CD14-positive monocyte (primary cell): ENCODE measurements at regions not wholly inside any gene's neighbourhood (a gene's known extent, or its start where the extent isn't known, plus 50 kb on each side); places are given as distances from the start of the nearest gene placed in this dataset.

ENCODE experiments used
- DNase-seq, 3 donors: peaks; one replicate each; pipeline ENCODE4 v3.0.0-alpha.2; 2011 to 2022
- H2AFZ ChIP-seq: 2 replicates; pipeline ENCODE4 v1.6.0; 2012; ENCODE audit warnings: mild to moderate bottlenecking, low read depth, low read length, inconsistent platforms; ENCODE audit not compliant: insufficient read depth, poor library complexity, severe bottlenecking
- H3K27ac ChIP-seq, 2 donors: 1 replicate in 1 of 2; 2 replicates in 1 of 2; pipeline ENCODE4 v1.5.1; 2012 to 2013; ENCODE audit warnings: low read length in 2 of 2, control low read depth in 1 of 2, inconsistent platforms in 1 of 2, low read depth in 1 of 2, mild to moderate bottlenecking in 1 of 2
- H3K27me3 ChIP-seq, 2 donors: one replicate each; pipeline versions ENCODE4 v1.6.0 to v1.6.1; 2011 to 2013; ENCODE audit warnings: low read length in 2 of 2; ENCODE audit not compliant: control insufficient read depth in 2 of 2, insufficient read depth in 2 of 2
- H3K36me3 ChIP-seq, 2 donors: replicated peaks in 1 of 2; 1 replicate in 1 of 2; 2 replicates in 1 of 2; pipeline versions ENCODE4 v1.5.1 to v1.6.1; 2012 to 2013; ENCODE audit warnings: low read length in 2 of 2, control low read depth in 1 of 2, inconsistent platforms in 1 of 2, mild to moderate bottlenecking in 1 of 2; ENCODE audit not compliant: insufficient read depth in 2 of 2, control insufficient read depth in 1 of 2
- H3K4me1 ChIP-seq, 2 donors: 1 replicate in 1 of 2; 2 replicates in 1 of 2; pipeline versions ENCODE4 v1.5.1 to v1.6.1; 2012 to 2013; ENCODE audit warnings: low read length in 2 of 2, control low read depth in 1 of 2, inconsistent platforms in 1 of 2, mild to moderate bottlenecking in 1 of 2, moderate library complexity in 1 of 2; ENCODE audit not compliant: insufficient read depth in 2 of 2, control insufficient read depth in 1 of 2
- H3K4me2 ChIP-seq: replicated peaks from 2 replicates; pipeline ENCODE3; 2012; ENCODE audit warnings: low read length, moderate library complexity, mild to moderate bottlenecking; ENCODE audit not compliant: poor library complexity, severe bottlenecking; ENCODE audit errors: extremely low read depth
- H3K4me3 ChIP-seq, 3 experiments: fragments of 200-600 bp in 1 of 3; sonication (generic) in 1 of 3; replicated peaks in 1 of 3; 1 replicate in 2 of 3; 2 replicates in 1 of 3; pipeline ENCODE4 v1.5.1; 2011 to 2013; ENCODE audit warnings: low read length in 3 of 3, mild to moderate bottlenecking in 3 of 3, control low read depth in 2 of 3, low read depth in 2 of 3, inconsistent platforms in 1 of 3, moderate library complexity in 1 of 3
- H3K79me2 ChIP-seq: 2 replicates; pipeline ENCODE4 v1.6.0; 2012; ENCODE audit warnings: mild to moderate bottlenecking, control low read depth, inconsistent platforms, low read length, moderate library complexity; ENCODE audit not compliant: insufficient read depth
- H3K9ac ChIP-seq: 2 replicates; pipeline ENCODE4 v1.6.0; 2017; ENCODE audit warnings: low read length, mild to moderate bottlenecking; ENCODE audit not compliant: insufficient read depth, poor library complexity, severe bottlenecking
- H3K9me3 ChIP-seq, 2 donors: replicated peaks in 1 of 2; 1 replicate in 1 of 2; 2 replicates in 1 of 2; pipeline versions ENCODE4 v1.5.1 to v1.6.1; 2012 to 2013; ENCODE audit warnings: low read length in 2 of 2, control low read depth in 1 of 2; ENCODE audit not compliant: control insufficient read depth in 1 of 2, insufficient read depth in 1 of 2
- H4K20me1 ChIP-seq: 2 replicates; pipeline ENCODE4 v1.6.0; 2012; ENCODE audit warnings: mild to moderate bottlenecking, low read length, control low read depth, moderate library complexity; ENCODE audit not compliant: insufficient read depth
- H3K27ac Mint-ChIP-seq, 7 donors: one replicate each; pipeline ENCODE4 v1.8.0; 2020; ENCODE audit warnings: mild to moderate bottlenecking in 7 of 7, mixed read lengths in 7 of 7, moderate library complexity in 6 of 7, inconsistent platforms in 2 of 7
- H3K27me3 Mint-ChIP-seq, 3 donors: one replicate each; pipeline ENCODE4 v1.8.0; 2021 to 2022; ENCODE audit warnings: low read depth in 3 of 3, mild to moderate bottlenecking in 3 of 3, mixed read lengths in 3 of 3, moderate library complexity in 3 of 3, inconsistent platforms in 1 of 3
- H3K36me3 Mint-ChIP-seq, 2 donors: one replicate each; pipeline ENCODE4 v1.8.0; 2020; ENCODE audit warnings: mixed read lengths in 2 of 2, inconsistent platforms in 1 of 2, mild to moderate bottlenecking in 1 of 2
- H3K4me1 Mint-ChIP-seq: one replicate; pipeline ENCODE4 v1.8.0; 2020; ENCODE audit warnings: mild to moderate bottlenecking, mixed read lengths
- H3K4me3 Mint-ChIP-seq, 2 donors: one replicate each; pipeline ENCODE4 v1.8.0; 2020; ENCODE audit warnings: mild to moderate bottlenecking in 2 of 2, mixed read lengths in 2 of 2, moderate library complexity in 1 of 2
- H3K9me3 Mint-ChIP-seq, 7 donors: one replicate each; pipeline ENCODE4 v1.8.0; 2020 to 2022; ENCODE audit warnings: mixed read lengths in 7 of 7, mild to moderate bottlenecking in 6 of 7, moderate library complexity in 6 of 7, inconsistent platforms in 2 of 7
- WGBS: methylation state at CpG from one replicate; pipeline ENCODE4 v1.1.5; 2013; ENCODE audit warnings: missing lambda C conversion rate; ENCODE audit not compliant: insufficient coverage; 5-methylcytosine and 5-hydroxymethylcytosine counted together
- intact Hi-C, 2 donors: fragments of 100-400 bp; cut with micrococcal nuclease; formaldehyde crosslinking; loops; one replicate each; pipeline versions ENCODE4 v1.15.0 to v1.15.1; 2023
- TF ChIP-seq, protein P1 (sequence below): fragments of 200-600 bp; IDR thresholded peaks from one replicate; pipeline ENCODE4 v1.8.0; 2022; ENCODE audit warnings: antibody characterized with exemption, mild to moderate bottlenecking

DNA sequence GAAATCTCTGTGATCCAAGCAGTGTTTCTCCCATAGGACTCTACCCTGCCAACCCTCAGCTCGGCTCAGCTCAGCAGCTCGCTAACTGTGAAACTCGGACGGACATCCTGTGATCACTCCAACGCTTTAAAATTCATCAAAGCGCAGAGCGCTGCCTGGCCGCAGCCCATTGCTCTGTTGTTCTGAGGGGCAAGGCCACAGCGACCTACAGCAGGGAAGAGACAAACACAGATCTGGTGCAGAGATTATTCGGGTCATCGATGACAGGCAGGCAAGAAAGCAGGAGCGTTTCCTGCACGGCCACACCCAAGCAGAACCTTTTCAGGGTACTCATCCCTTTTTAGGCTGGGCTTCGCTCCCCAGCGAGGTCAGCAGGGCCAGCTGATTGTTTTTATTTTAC lies 72.1 kb downstream of the INSIG1 start:
- DNase-seq: no peak
- TF ChIP-seq, protein P1, sequence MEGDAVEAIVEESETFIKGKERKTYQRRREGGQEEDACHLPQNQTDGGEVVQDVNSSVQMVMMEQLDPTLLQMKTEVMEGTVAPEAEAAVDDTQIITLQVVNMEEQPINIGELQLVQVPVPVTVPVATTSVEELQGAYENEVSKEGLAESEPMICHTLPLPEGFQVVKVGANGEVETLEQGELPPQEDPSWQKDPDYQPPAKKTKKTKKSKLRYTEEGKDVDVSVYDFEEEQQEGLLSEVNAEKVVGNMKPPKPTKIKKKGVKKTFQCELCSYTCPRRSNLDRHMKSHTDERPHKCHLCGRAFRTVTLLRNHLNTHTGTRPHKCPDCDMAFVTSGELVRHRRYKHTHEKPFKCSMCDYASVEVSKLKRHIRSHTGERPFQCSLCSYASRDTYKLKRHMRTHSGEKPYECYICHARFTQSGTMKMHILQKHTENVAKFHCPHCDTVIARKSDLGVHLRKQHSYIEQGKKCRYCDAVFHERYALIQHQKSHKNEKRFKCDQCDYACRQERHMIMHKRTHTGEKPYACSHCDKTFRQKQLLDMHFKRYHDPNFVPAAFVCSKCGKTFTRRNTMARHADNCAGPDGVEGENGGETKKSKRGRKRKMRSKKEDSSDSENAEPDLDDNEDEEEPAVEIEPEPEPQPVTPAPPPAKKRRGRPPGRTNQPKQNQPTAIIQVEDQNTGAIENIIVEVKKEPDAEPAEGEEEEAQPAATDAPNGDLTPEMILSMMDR: no peak
- H3K4me1 ChIP-seq: peaks cover 36 to 49% of the 10 kb centered on the region in 2 donors
- Mint-ChIP-seq H3K27ac (no peak overlapping the region), H3K27me3 (peaks cover 62 to 68% (median 62%) of the 10 kb centered on the region in 3 donors), H3K4me3 (peak overlapping the region in 1 of 2 donors; percentile 96), H3K36me3 (peaks cover 16% of the 10 kb centered on the region in 2 donors), H3K9me3 (peaks cover 0 to 19% (median 17%) of the 10 kb centered on the region in 7 donors), H3K4me1 (peaks cover 31% of the 10 kb centered on the region)
- H3K36me3 ChIP-seq: no peaks in the 10 kb centered on the region
- 81% methylated on average over 15 of the region's 15 CpGs for WGBS
- no peaks in the 10 kb centered on the region for H3K79me2 ChIP-seq
- H3K27ac ChIP-seq: no peak overlapping the region
- H3K27me3 ChIP-seq: peaks cover 36 to 57% of the 10 kb centered on the region in 2 donors
- intact Hi-C loops: no loop called here
- no peak overlapping the region for H3K4me2 ChIP-seq
- H3K4me3 ChIP-seq: no peak overlapping the region
- H2AFZ ChIP-seq: no peak overlapping the region
- no peak overlapping the region for H3K9ac ChIP-seq
- peaks cover 6 to 30% of the 10 kb centered on the region in 2 donors for H3K9me3 ChIP-seq
- H4K20me1 ChIP-seq: no peaks in the 10 kb centered on the region

DNA sequence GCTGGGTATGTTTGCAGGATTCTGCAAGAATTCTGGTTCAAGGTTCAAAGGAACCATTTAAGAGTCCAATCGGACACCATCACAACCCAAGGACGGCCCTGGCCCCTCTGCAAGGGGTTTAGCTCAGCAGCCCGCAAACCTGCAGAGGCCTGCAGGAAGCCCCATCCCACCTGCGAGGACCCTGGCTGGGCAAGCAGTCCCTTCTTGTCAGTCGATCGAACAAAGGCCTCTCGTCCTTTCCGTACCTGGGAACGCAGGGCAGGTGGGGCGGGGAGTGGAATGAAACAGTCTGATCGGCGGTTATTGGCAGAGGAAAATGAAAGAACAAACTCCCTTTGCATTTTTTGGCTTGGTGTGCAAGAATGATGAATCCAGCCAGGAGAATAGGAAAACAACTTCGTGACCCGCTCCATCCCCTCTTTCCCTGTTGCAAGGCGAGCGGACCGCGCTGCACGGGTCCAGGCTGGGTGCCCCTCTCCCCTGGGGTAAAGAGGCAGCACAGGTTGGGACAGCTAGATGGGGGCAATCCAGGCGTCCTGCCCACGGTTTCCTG lies 73.7 kb downstream of the INSIG1 start:
- Mint-ChIP-seq H3K9me3 (peaks cover 0 to 32% (median 21%) of the 10 kb centered on the region in 7 donors), H3K4me3 (peak overlapping the region in 1 of 2 donors; percentile 96), H3K36me3 (peaks cover 16 to 19% of the 10 kb centered on the region in 2 donors), H3K4me1 (peaks cover 44% of the 10 kb centered on the region), H3K27me3 (peaks cover 73 to 77% (median 77%) of the 10 kb centered on the region in 3 donors), H3K27ac (no peak overlapping the region)
- Histone ChIP-seq H3K79me2 (no peaks in the 10 kb centered on the region), H3K9ac (no peak overlapping the region), H3K27me3 (peaks cover 53 to 74% of the 10 kb centered on the region in 2 donors), H3K4me2 (peak overlapping the region; percentile 69), H4K20me1 (no peaks in the 10 kb centered on the region), H3K9me3 (peaks cover 6 to 45% of the 10 kb centered on the region in 2 donors), H3K4me1 (peaks cover 46 to 61% of the 10 kb centered on the region in 2 donors), H3K27ac (no peak overlapping the region), H2AFZ (peak overlapping the region; percentile 40), H3K4me3 (peak overlapping the region in 1 of 3 experiments; percentile 68), H3K36me3 (no peaks in the 10 kb centered on the region)
- WGBS: 17% methylated on average over 9 of the region's 21 CpGs
- TF ChIP-seq, protein P1: no peak
- DNase-seq: no peak
- intact Hi-C loops: no loop called here
